ENCODE measurements at regions not wholly inside any gene's neighbourhood (a gene's known extent, or its start where the extent isn't known, plus 50 kb on each side); places are given as distances from the start of the nearest gene placed in this dataset.

DNA sequence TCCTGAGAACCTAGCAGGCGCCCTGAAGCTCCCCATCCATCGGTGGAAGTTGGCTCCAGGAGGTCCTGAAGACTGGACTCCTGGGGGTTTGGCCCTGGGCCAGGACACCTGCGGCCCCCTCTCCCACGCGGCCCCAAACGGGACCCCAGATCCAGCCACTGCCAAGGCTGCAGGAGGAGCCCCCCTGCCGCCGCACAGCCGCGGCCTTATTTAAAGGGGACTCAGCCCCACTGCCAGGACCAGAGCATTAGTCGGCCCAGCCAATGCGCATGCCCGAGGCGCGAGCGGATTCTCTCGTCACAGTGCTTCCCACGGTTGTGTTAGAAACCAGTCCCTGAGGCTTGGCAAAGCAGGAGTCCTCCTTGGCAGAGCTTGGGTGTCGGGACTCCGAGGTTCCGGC is 775.2 kb upstream of the ALG10B start:
- Histone ChIP-seq H4K20me1 (ENCODE audit: control insufficient read depth, insufficient read depth, insufficient read length) (no peaks in the 10 kb centered on the region), H3K18ac (ENCODE audit: insufficient read length, low read depth, low read length) (no peak overlapping the region), H2AFZ (ENCODE audit: low read length) (no peak overlapping the region), H2BK5ac (ENCODE audit: insufficient read length, low read length) (no peak overlapping the region), H3K9me3 (ENCODE audit: control insufficient read depth, low read depth, low read length) (peaks cover 62% of the 10 kb centered on the region), H2BK120ac (ENCODE audit: low read depth, low read length, poor library complexity, severe bottlenecking) (no peak overlapping the region), H2BK20ac (ENCODE audit: low read depth, low read length, poor library complexity, severe bottlenecking) (no peak overlapping the region), H4K91ac (ENCODE audit: insufficient read length, low read depth, low read length) (no peak overlapping the region), H3K4ac (ENCODE audit: low read depth, low read length) (no peak overlapping the region), H3K27me3 (ENCODE audit: insufficient read depth, low read length) (no peaks in the 10 kb centered on the region), H4K8ac (replicated peaks; ENCODE audit: insufficient read length, low read depth, low read length) (no peak overlapping the region), H3K23ac (ENCODE audit: insufficient read length, low read depth, low read length) (no peak overlapping the region), H2BK12ac (ENCODE audit: insufficient read length, low read depth, low read length) (no peak overlapping the region), H3T11ph (ENCODE audit: low read length) (no peak overlapping the region), H3K4me2 (ENCODE audit: insufficient read depth, insufficient read length, low read length) (no peak overlapping the region), H2AK5ac (ENCODE audit: insufficient read length, low read length) (no peak overlapping the region), H3K9ac (ENCODE audit: extremely low read depth, insufficient read length, low read length) (no peak overlapping the region), H3K4me1 (ENCODE audit: insufficient read depth, low read length) (no peaks in the 10 kb centered on the region), H3K56ac (ENCODE audit: insufficient read length, low read depth, low read length) (no peak overlapping the region), H3K23me2 (ENCODE audit: insufficient read length, low read depth, low read length, poor library complexity, severe bottlenecking) (no peaks in the 10 kb centered on the region), H3K27ac (ENCODE audit: insufficient read length, low read depth, low read length) (no peak overlapping the region), H2BK15ac (ENCODE audit: low read depth, low read length) (no peak overlapping the region), H4K5ac (ENCODE audit: insufficient read length, low read depth, low read length) (no peak overlapping the region), H3K79me1 (ENCODE audit: insufficient read depth, low read depth, low read length, poor library complexity, severe bottlenecking) (no peaks in the 10 kb centered on the region), H3K14ac (ENCODE audit: insufficient read depth, low read length) (no peak overlapping the region), H3K79me2 (ENCODE audit: insufficient read depth, low read length) (no peaks in the 10 kb centered on the region)
- TF ChIP-seq, protein P1, sequence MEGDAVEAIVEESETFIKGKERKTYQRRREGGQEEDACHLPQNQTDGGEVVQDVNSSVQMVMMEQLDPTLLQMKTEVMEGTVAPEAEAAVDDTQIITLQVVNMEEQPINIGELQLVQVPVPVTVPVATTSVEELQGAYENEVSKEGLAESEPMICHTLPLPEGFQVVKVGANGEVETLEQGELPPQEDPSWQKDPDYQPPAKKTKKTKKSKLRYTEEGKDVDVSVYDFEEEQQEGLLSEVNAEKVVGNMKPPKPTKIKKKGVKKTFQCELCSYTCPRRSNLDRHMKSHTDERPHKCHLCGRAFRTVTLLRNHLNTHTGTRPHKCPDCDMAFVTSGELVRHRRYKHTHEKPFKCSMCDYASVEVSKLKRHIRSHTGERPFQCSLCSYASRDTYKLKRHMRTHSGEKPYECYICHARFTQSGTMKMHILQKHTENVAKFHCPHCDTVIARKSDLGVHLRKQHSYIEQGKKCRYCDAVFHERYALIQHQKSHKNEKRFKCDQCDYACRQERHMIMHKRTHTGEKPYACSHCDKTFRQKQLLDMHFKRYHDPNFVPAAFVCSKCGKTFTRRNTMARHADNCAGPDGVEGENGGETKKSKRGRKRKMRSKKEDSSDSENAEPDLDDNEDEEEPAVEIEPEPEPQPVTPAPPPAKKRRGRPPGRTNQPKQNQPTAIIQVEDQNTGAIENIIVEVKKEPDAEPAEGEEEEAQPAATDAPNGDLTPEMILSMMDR (conservative IDR thresholded peaks at IDR 0.05), result no peak
- peaks cover 89 to 90% of the 10 kb centered on the region in 2 experiments for H3K9me3 Mint-ChIP-seq
- no peak for DNase-seq
- H3K4me1 Mint-ChIP-seq, result no peaks in the 10 kb centered on the region
- no peak overlapping the region for H3K27ac Mint-ChIP-seq
- no peak overlapping the region for H3K4me3 Mint-ChIP-seq
- WGBS (ENCODE audit: extremely low coverage, insufficient read length, low lambda C conversion rate), result no CpG with 5 or more reads among the region's 21 CpGs
- H3K36me3 Mint-ChIP-seq (ENCODE audit: insufficient read depth in 1 of 3, low read depth in 3 of 3), result peaks cover 24 to 31% (median 27%) of the 10 kb centered on the region in 3 experiments
- peaks cover 4% of the 10 kb centered on the region for H3K27me3 Mint-ChIP-seq (ENCODE audit: low read depth)

All from H9 (cell line).